CD4-positive, alpha-beta T cell (primary cell): ENCODE measurements at regions not wholly inside any gene's neighbourhood (a gene's known extent, or its start where the extent isn't known, plus 50 kb on each side); places are given as distances from the start of the nearest gene placed in this dataset.

Source experiments
- ATAC-seq: fragments of 200-7000 bp; cut with Tn5 transposase; one replicate; pipeline ENCODE4 v1.10.0; 2022; ENCODE audit warnings: mild to moderate bottlenecking; ENCODE audit not compliant: poor library complexity
- CTCF ChIA-PET: fragments of 350-600 bp; sonication (Branson Sonifier 250); formaldehyde crosslinking; loops from one replicate; lab custom pipeline; 2021; ENCODE audit warnings: antibody characterized with exemption, inconsistent platforms; lab: Charles Lee
- POLR2A ChIA-PET: fragments of 350-600 bp; sonication (Branson Sonifier 250); formaldehyde crosslinking; loops from one replicate; lab custom pipeline; 2021; ENCODE audit warnings: antibody characterized with exemption, inconsistent platforms; lab: Charles Lee
- DNase-seq, 14 experiments: peaks; one replicate each; pipeline ENCODE4 v3.0.0-alpha.2; 2013 to 2020; ENCODE audit warnings: mixed read lengths in 2 of 14
- H3K27ac ChIP-seq, 2 donors: one replicate each; pipeline versions ENCODE4 v1.5.1 to v1.7.0; 2013; ENCODE audit warnings: low read length in 2 of 2, low read depth in 1 of 2, mild to moderate bottlenecking in 1 of 2
- H3K27me3 ChIP-seq, 2 experiments: 1 replicate in 1 of 2; 2 replicates in 1 of 2; pipeline versions ENCODE4 v1.6.1 to v1.7.0; 2013; ENCODE audit warnings: low read length in 2 of 2, control low read depth in 1 of 2, mild to moderate bottlenecking in 1 of 2, moderate library complexity in 1 of 2; ENCODE audit not compliant: insufficient read depth in 2 of 2, control insufficient read depth in 1 of 2
- H3K36me3 ChIP-seq: one replicate; pipeline ENCODE4 v1.6.1; 2013; ENCODE audit warnings: low read length, control low read depth; ENCODE audit not compliant: insufficient read depth
- H3K4me1 ChIP-seq: one replicate; pipeline ENCODE4 v1.6.1; 2013; ENCODE audit warnings: low read length, control low read depth; ENCODE audit not compliant: insufficient read depth
- H3K4me3 ChIP-seq: one replicate; pipeline ENCODE4 v1.5.1; 2013; ENCODE audit warnings: mild to moderate bottlenecking, low read length, moderate library complexity
- H3K9me3 ChIP-seq, 2 experiments: 1 replicate in 1 of 2; 2 replicates in 1 of 2; pipeline versions ENCODE4 v1.6.1 to v1.7.0; 2013; ENCODE audit warnings: low read length in 2 of 2, mild to moderate bottlenecking in 2 of 2, control low read depth in 1 of 2, moderate library complexity in 1 of 2; ENCODE audit not compliant: control insufficient read depth in 1 of 2, insufficient read depth in 1 of 2
- H3K27ac Mint-ChIP-seq: one replicate; pipeline ENCODE4 v1.8.0; 2020; ENCODE audit warnings: mixed read lengths
- H3K27me3 Mint-ChIP-seq: one replicate; pipeline ENCODE4 v1.8.0; 2021; ENCODE audit warnings: mixed read lengths
- H3K36me3 Mint-ChIP-seq: one replicate; pipeline ENCODE4 v1.8.0; 2021; ENCODE audit warnings: low read depth, mixed read lengths
- H3K4me1 Mint-ChIP-seq: one replicate; pipeline ENCODE4 v1.8.0; 2021; ENCODE audit warnings: low read depth, mixed read lengths
- H3K4me3 Mint-ChIP-seq: one replicate; pipeline ENCODE4 v1.8.0; 2020; ENCODE audit warnings: mild to moderate bottlenecking, mixed read lengths
- H3K9me3 Mint-ChIP-seq: one replicate; pipeline ENCODE4 v1.8.0; 2020; ENCODE audit warnings: mixed read lengths
- CTCF ChIP-seq: fragments of 200-600 bp; IDR thresholded peaks from one replicate; pipeline ENCODE4 v1.8.0; 2022; ENCODE audit warnings: antibody characterized with exemption, mild to moderate bottlenecking
- intact Hi-C, 2 experiments: fragments of 100-400 bp; cut with DNase I in 1 of 2; cut with micrococcal nuclease in 1 of 2; formaldehyde crosslinking; loops; one replicate each; pipeline versions ENCODE4 v1.15.1 to v1.9.0; 2023 to 2025; cut with DNase I, micrococcal nuclease

- peak in 10 of 14 experiments; percentile 2 to 77 (median 32) for DNase-seq
- H3K4me1 Mint-ChIP-seq = peaks cover 73% of the 10 kb centered on the region
Observed at GRCh38 chrX:39309018-39309635, 507.9 kb downstream of the MID1IP1 start.

GRCh38 chrX:39309721-39310152, 508.5 kb downstream of the MID1IP1 start:
- DNase-seq = peak in 13 of 14 experiments; percentile 16 to 82 (median 39)
- TF ChIP-seq CTCF = no peak
- Mint-ChIP-seq H3K9me3 (no peaks in the 10 kb centered on the region), H3K27ac (peak overlapping the region; percentile 99), H3K4me1 (peaks cover 73% of the 10 kb centered on the region), H3K36me3 (peaks cover 6% of the 10 kb centered on the region), H3K4me3 (peak overlapping the region; percentile 79), H3K27me3 (no peaks in the 10 kb centered on the region)
- Histone ChIP-seq H3K27ac (peak overlapping the region; percentile 85 to 90), H3K9me3 (no peaks in the 10 kb centered on the region), H3K36me3 (no peaks in the 10 kb centered on the region), H3K4me1 (peaks cover 50% of the 10 kb centered on the region), H3K4me3 (peak overlapping the region; percentile 1), H3K27me3 (no peaks in the 10 kb centered on the region)
- ChIA-PET POLR2A (interaction anchor here (0.6 to 4.8 kb wide), 6 partner anchors 8 to 130 kb away, joined by 3 to 27 read pairs (median 3); no protein-coding TSS in a partner anchor), CTCF (interaction anchor here (0.7 to 1.3 kb wide), 2 partner anchors 48 to 526 kb away, joined by 3 read pairs; no protein-coding TSS in a partner anchor)
- ATAC-seq = peak; percentile 79
- intact Hi-C loops = loop anchor here in 1 of 2 experiments (2.0 to 10.0 kb wide), 2 partner anchors 17 to 115 kb away; no protein-coding TSS in a partner anchor

More at GRCh38 chrX:39309018-39309635, 507.9 kb downstream of the MID1IP1 start:
- intact Hi-C loops = loop anchor here in 1 of 2 experiments (2.0 kb wide), 1 partner anchor 18 kb away; no protein-coding TSS in a partner anchor
- Histone ChIP-seq H3K27me3 (no peaks in the 10 kb centered on the region), H3K9me3 (no peaks in the 10 kb centered on the region), H3K4me1 (peaks cover 50% of the 10 kb centered on the region), H3K4me3 (no peak overlapping the region), H3K27ac (peak overlapping the region; percentile 85 to 90), H3K36me3 (no peaks in the 10 kb centered on the region)
- Mint-ChIP-seq H3K27ac (peak overlapping the region; percentile 99), H3K27me3 (no peaks in the 10 kb centered on the region), H3K9me3 (no peaks in the 10 kb centered on the region), H3K4me3 (peak overlapping the region; percentile 79), H3K36me3 (peaks cover 6% of the 10 kb centered on the region)
- POLR2A ChIA-PET = interaction anchor here (0.6 to 4.8 kb wide), 6 partner anchors 8 to 131 kb away, joined by 3 to 27 read pairs (median 3); no protein-coding TSS in a partner anchor
- CTCF ChIA-PET = interaction anchor here (0.7 to 1.3 kb wide), 2 partner anchors 48 to 526 kb away, joined by 3 read pairs; no protein-coding TSS in a partner anchor
- peak; percentile 76 for ATAC-seq
- no peak for TF ChIP-seq CTCF

GRCh38 chrX:39310891-39311290, 509.6 kb downstream of the MID1IP1 start:
- H3K27me3 Mint-ChIP-seq = no peaks in the 10 kb centered on the region
- H3K27ac Mint-ChIP-seq = peak overlapping the region; percentile 99
- intact Hi-C loops = loop anchor here in 1 of 2 experiments (10.0 kb wide), 1 partner anchor 114 kb away; no protein-coding TSS in a partner anchor
- no peaks in the 10 kb centered on the region for H3K9me3 Mint-ChIP-seq
- ChIA-PET CTCF (no interaction called here), POLR2A (interaction anchor here (0.6 to 4.8 kb wide), 2 partner anchors 10 to 53 kb away, joined by 3 to 27 read pairs; no protein-coding TSS in a partner anchor)
- H3K36me3 Mint-ChIP-seq = peaks cover 6% of the 10 kb centered on the region
- Histone ChIP-seq H3K4me3 (no peak overlapping the region), H3K27me3 (no peaks in the 10 kb centered on the region), H3K27ac (peak overlapping the region; percentile 85 to 90), H3K9me3 (no peaks in the 10 kb centered on the region), H3K4me1 (peaks cover 48% of the 10 kb centered on the region), H3K36me3 (no peaks in the 10 kb centered on the region)
- TF ChIP-seq CTCF = no peak
- H3K4me3 Mint-ChIP-seq = peak overlapping the region; percentile 49
- ATAC-seq = no peak
- DNase-seq = peak in 1 of 14 experiments; percentile 9
- peaks cover 74% of the 10 kb centered on the region for H3K4me1 Mint-ChIP-seq
